K562 (cell line): ENCODE measurements at regions not wholly inside any gene's neighbourhood (a gene's known extent, or its start where the extent isn't known, plus 50 kb on each side); places are given as distances from the start of the nearest gene placed in this dataset.

Experiments used
- ATAC-seq: fragments of 200-7000 bp; cut with Tn5 transposase; 3 replicates; pipeline ENCODE4 v1.9.1; 2020; ENCODE audit warnings: moderate library complexity
- BruUV-seq: library from RNA; stranded (reverse); fragments of 400-500 nt; replicated peaks from 2 replicates; lab custom pipeline; 2021; lab: Mats Ljungman, UMichigan
- CTCF ChIA-PET: fragments of 300-600 bp; formaldehyde crosslinking; extraction: SDS; loops from one replicate; lab custom pipeline; 2021; ENCODE audit warnings: low intra/inter-chr PET ratio; lab: Yijun Ruan, JAX
- POLR2A ChIA-PET: fragments of 300-600, 350-650 bp; sonication (Branson Sonifier 250); formaldehyde crosslinking; extraction: SDS; loops from one replicate; lab custom pipeline; 2021; ENCODE audit warnings: antibody characterized with exemption, inconsistent platforms; lab: Yijun Ruan, JAX
- DNase-seq, 4 experiments: peaks; one replicate each; pipeline versions ENCODE4 v3.0.0 to v3.0.0-alpha.2; 2011 to 2018; ENCODE audit warnings: low spot score in 3 of 4, mixed read lengths in 3 of 4; ENCODE audit errors: extremely low read depth in 1 of 4
- FAIRE-seq: peaks from 2 replicates; lab custom pipeline; 2011; peaks lifted over from hg19 to GRCh38; lab: Jason Lieb, UNC
- H2AFZ ChIP-seq: 2 replicates; pipeline ENCODE4 v1.6.0; 2011; ENCODE audit warnings: low read depth, low read length, control low read depth, inconsistent platforms
- H3K27ac ChIP-seq: fragments of 200-600 bp; 3 replicates; pipeline ENCODE4 v1.8.0; 2011; ENCODE audit warnings: low read depth, mild to moderate bottlenecking, control low read depth, inconsistent platforms, low read length, moderate library complexity, mixed read lengths; ENCODE audit errors: extremely low read depth
- H3K27me3 ChIP-seq, 2 experiments: fragments of 300-600 bp in 1 of 2; 2 replicates in 1 of 2; 3 replicates in 1 of 2; pipeline versions ENCODE4 v1.6.0 to v1.8.0; 2011; ENCODE audit warnings: inconsistent platforms in 2 of 2, low read length in 2 of 2, mild to moderate bottlenecking in 1 of 2, mixed read lengths in 1 of 2, moderate library complexity in 1 of 2; ENCODE audit not compliant: control insufficient read depth in 2 of 2, insufficient read depth in 2 of 2
- H3K36me3 ChIP-seq: fragments of 300-600 bp; 3 replicates; pipeline ENCODE4 v1.8.0; 2011; ENCODE audit warnings: mild to moderate bottlenecking, low read length, inconsistent platforms; ENCODE audit not compliant: control insufficient read depth, insufficient read depth
- H3K4me1 ChIP-seq, 2 experiments: fragments of 200-600 bp in 1 of 2; replicated peaks in 1 of 2; 2 replicates in 1 of 2; 3 replicates in 1 of 2; pipeline versions ENCODE4 v1.5.1 to v1.8.0; 2011; ENCODE audit warnings: inconsistent platforms in 2 of 2, low read length in 2 of 2, mild to moderate bottlenecking in 1 of 2, mixed read lengths in 1 of 2, moderate library complexity in 1 of 2; ENCODE audit not compliant: control insufficient read depth in 2 of 2, insufficient read depth in 2 of 2
- H3K4me2 ChIP-seq: 2 replicates; pipeline ENCODE4 v1.6.1; 2011; ENCODE audit warnings: low read length, control low read depth, inconsistent platforms, mixed read lengths; ENCODE audit not compliant: insufficient read depth
- H3K4me3 ChIP-seq: fragments of 200-600 bp; sonication (generic), shearing (Covaris generic); 2 replicates; pipeline ENCODE4 v1.5.1; 2016; ENCODE audit warnings: control low read depth, inconsistent platforms
- H3K79me2 ChIP-seq: fragments of 200-600 bp; 3 replicates; pipeline ENCODE4 v1.8.0; 2011; ENCODE audit warnings: low read length, inconsistent platforms; ENCODE audit not compliant: control insufficient read depth, insufficient read depth
- H3K9ac ChIP-seq, 2 experiments: 2 replicates each; pipeline versions ENCODE4 v1.6.0 to v1.6.1; 2011; ENCODE audit warnings: low read depth in 2 of 2, low read length in 2 of 2, control low read depth in 1 of 2, inconsistent platforms in 1 of 2, mild to moderate bottlenecking in 1 of 2, mixed read lengths in 1 of 2; ENCODE audit not compliant: insufficient read depth in 1 of 2
- H3K9me1 ChIP-seq: one replicate; pipeline ENCODE4 v1.6.0; 2011; ENCODE audit warnings: inconsistent platforms, mild to moderate bottlenecking, low read length, moderate library complexity; ENCODE audit not compliant: control insufficient read depth, insufficient read depth
- H3K9me3 ChIP-seq: replicated peaks from 2 replicates; pipeline ENCODE4 v1.5.1; 2011; ENCODE audit warnings: low read depth, low read length, inconsistent platforms; ENCODE audit not compliant: control insufficient read depth, insufficient read depth
- H4K20me1 ChIP-seq: replicated peaks from 2 replicates; pipeline ENCODE4 v1.6.1; 2011; ENCODE audit warnings: low read length, inconsistent platforms, mixed read lengths; ENCODE audit not compliant: control insufficient read depth, insufficient read depth
- FOSL1 ChIP-seq: fragments of 200-800 bp; sonication (Bioruptor generic); conservative IDR thresholded peaks from 2 replicates; pipeline ENCODE4 v1.6.1; 2016; ENCODE audit warnings: missing genetic modification characterization, missing compliant biosample characterization
- JUND ChIP-seq, 2 experiments: IDR thresholded peaks; 2 replicates in 1 of 2; 3 replicates in 1 of 2; pipeline ENCODE4 v1.6.1; 2011; ENCODE audit warnings: borderline replicate concordance in 2 of 2, low read depth in 2 of 2, low read length in 2 of 2, improper control_type of control experiment in 1 of 2, missing biosample characterization in 1 of 2, missing genetic modification characterization in 1 of 2, missing genetic modification reagents in 1 of 2
- PHB ChIP-seq: fragments of 250-450 bp; sonication (Bioruptor Pico); IDR thresholded peaks from 2 replicates; pipeline ENCODE4 v1.5.0; 2021
- POLR2AphosphoS2 ChIP-seq: IDR thresholded peaks from 2 replicates; pipeline ENCODE4 v1.6.1; 2012; ENCODE audit warnings: low read length, improper control_type of control experiment
- PTRF ChIP-seq: fragments of 450-650 bp; IDR thresholded peaks from 2 replicates; pipeline ENCODE4 v1.6.1; 2016; ENCODE audit warnings: mild to moderate bottlenecking, missing genetic modification characterization, missing compliant biosample characterization
- ZNF696 ChIP-seq: fragments of 250-450 bp; sonication (Bioruptor Pico); conservative IDR thresholded peaks from 2 replicates; pipeline ENCODE4 v1.4.0; 2020; ENCODE audit warnings: mild to moderate bottlenecking, moderate library complexity
- ZNF780A ChIP-seq: fragments of 250-450 bp; sonication (Bioruptor Pico); IDR thresholded peaks from 2 replicates; pipeline ENCODE4 v1.5.0; 2021; ENCODE audit warnings: mild to moderate bottlenecking
- WGBS: fragments of 100-300 bp; shearing (Covaris generic); methylation state at CpG from one replicate; pipeline ENCODE4 v1.1.6; 2016; ENCODE audit warnings: low coverage, mixed read lengths; ENCODE audit not compliant: insufficient coverage; ENCODE audit errors: missing lambda C conversion rate; 5-methylcytosine and 5-hydroxymethylcytosine counted together
- in situ Hi-C: fragments of 300-500 bp; cut with MboI; formaldehyde crosslinking; loops from 4 replicates; pipeline ENCODE4 v1.15.0; 2018; ENCODE audit warnings: inconsistent platforms, mixed read lengths
- intact Hi-C: fragments of 100-400 bp; cut with micrococcal nuclease; formaldehyde crosslinking; loops from 2 replicates; pipeline ENCODE4 v1.14.2; 2022
- TF ChIP-seq, protein P1 (sequence below): fragments of 450-650 bp; IDR thresholded peaks from 2 replicates; pipeline ENCODE4 v1.6.1; 2016; ENCODE audit warnings: low read depth, mild to moderate bottlenecking, moderate library complexity
- TF ChIP-seq, protein P2 (sequence below): fragments of 250-450 bp; sonication (Bioruptor Pico); IDR thresholded peaks from 2 replicates; pipeline ENCODE4 v1.8.0; 2021; ENCODE audit warnings: mild to moderate bottlenecking, moderate library complexity

DNA sequence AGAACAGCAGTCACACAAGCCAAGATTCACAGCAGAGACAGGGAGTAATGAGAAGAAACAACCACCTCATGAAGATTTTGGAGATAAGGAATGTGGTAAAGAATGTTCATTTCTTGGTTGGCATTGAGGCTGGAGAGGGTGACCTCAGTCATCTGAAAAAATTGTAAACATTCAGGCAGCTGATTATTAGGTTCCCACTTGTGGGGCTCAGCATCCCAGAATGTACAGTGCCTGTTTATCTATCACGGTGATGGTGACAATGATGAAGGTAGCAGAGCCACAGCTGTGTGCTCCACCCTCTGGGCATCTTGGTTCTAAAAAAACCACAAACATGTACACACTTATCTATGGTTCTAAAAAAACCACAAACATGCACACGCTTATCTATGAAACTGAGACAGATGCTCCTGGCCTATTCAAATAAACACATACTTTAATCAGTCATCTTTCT, 143.9 kb upstream of the MOCS2 start (continued):
- TF ChIP-seq ZNF780A (CRISPR knock-in tag) (no peak), PTRF (tag) (no peak), PHB (no peak), POLR2AphosphoS2 (no peak), ZNF696 (CRISPR knock-in tag) (no peak)

DNA sequence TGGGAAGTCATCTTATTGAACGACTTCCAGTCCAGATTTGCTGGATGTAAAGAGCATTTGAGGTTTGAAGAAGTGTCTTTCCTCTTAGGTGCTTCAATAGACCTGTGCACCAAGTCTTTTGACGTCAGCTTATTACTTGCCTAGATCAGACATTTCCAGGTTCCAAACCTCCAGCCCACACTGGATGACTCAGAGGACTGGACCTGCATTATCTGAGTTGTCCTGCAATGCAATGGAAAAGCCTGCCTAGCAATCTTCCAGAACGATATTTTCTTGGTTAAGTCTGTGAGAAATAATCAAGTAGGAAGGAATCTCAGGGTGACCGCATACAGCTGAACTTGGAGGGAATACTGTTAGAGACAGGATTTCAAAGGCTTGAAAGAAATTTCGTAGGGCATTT, 147.2 kb upstream of the MOCS2 start:
- Histone ChIP-seq H3K4me3 (no peak overlapping the region), H3K9me3 (no peaks in the 10 kb centered on the region), H2AFZ (no peak overlapping the region), H3K27ac (no peak overlapping the region), H3K4me2 (no peak overlapping the region), H3K9me1 (no peaks in the 10 kb centered on the region), H3K9ac (no peak overlapping the region), H3K36me3 (no peaks in the 10 kb centered on the region), H4K20me1 (no peaks in the 10 kb centered on the region), H3K27me3 (no peaks in the 10 kb centered on the region), H3K79me2 (no peaks in the 10 kb centered on the region), H3K4me1 (no peaks in the 10 kb centered on the region)
- CTCF ChIA-PET = no interaction called here
- POLR2A ChIA-PET = no interaction called here
- DNase-seq = peak in 2 of 4 experiments; percentile 11 to 18
- in situ Hi-C loops (no loop called here), intact Hi-C loops (no loop called here)
- FAIRE-seq = peak; percentile 52
- no peak for ATAC-seq
- no TSS peak for BruUV-seq
- WGBS = 4% methylated on average over 5 of the region's 5 CpGs
- peak; percentile 46; the same call in 1 of the 2 replicates for TF ChIP-seq FOSL1 (tag)
- TF ChIP-seq JUND (IDR thresholded peaks at IDR 0.05; ENCODE audit: borderline replicate concordance, low read depth, low read length) = 0 out of 2 replicates have a peak, but pooled peaks have one; percentile 5
- TF ChIP-seq JUND (tag; IDR thresholded peaks at IDR 0.05; ENCODE audit: borderline replicate concordance, low read depth, low read length) = no peak; the same call in 2 of the 3 replicates
- TF ChIP-seq, protein P1, sequence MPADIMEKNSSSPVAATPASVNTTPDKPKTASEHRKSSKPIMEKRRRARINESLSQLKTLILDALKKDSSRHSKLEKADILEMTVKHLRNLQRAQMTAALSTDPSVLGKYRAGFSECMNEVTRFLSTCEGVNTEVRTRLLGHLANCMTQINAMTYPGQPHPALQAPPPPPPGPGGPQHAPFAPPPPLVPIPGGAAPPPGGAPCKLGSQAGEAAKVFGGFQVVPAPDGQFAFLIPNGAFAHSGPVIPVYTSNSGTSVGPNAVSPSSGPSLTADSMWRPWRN = no peak
- TF ChIP-seq, protein P2, sequence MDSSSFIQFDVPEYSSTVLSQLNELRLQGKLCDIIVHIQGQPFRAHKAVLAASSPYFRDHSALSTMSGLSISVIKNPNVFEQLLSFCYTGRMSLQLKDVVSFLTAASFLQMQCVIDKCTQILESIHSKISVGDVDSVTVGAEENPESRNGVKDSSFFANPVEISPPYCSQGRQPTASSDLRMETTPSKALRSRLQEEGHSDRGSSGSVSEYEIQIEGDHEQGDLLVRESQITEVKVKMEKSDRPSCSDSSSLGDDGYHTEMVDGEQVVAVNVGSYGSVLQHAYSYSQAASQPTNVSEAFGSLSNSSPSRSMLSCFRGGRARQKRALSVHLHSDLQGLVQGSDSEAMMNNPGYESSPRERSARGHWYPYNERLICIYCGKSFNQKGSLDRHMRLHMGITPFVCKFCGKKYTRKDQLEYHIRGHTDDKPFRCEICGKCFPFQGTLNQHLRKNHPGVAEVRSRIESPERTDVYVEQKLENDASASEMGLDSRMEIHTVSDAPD = no peak
